Trophoblast cell (in vitro differentiated cells and primary cell): ENCODE measurements at regions not wholly inside any gene's neighbourhood (a gene's known extent, or its start where the extent isn't known, plus 50 kb on each side); places are given as distances from the start of the nearest gene placed in this dataset.

ENCODE experiments used
- DNase-seq, 2 donors: peaks; one replicate each; pipeline ENCODE4 v3.0.0-alpha.2; 2016
- H2AFZ ChIP-seq: 2 replicates; pipeline ENCODE4 v1.6.1; 2013; ENCODE audit warnings: low read length, moderate library complexity, mild to moderate bottlenecking; ENCODE audit not compliant: insufficient read depth, poor library complexity
- H2AK5ac ChIP-seq: 2 replicates; pipeline ENCODE4 v1.6.1; 2013; ENCODE audit warnings: mild to moderate bottlenecking, low read length
- H2BK120ac ChIP-seq: 2 replicates; pipeline ENCODE4 v1.6.1; 2013; ENCODE audit warnings: low read length, mild to moderate bottlenecking, moderate library complexity; ENCODE audit not compliant: insufficient read depth, poor library complexity
- H2BK12ac ChIP-seq: 2 replicates; pipeline ENCODE4 v1.6.1; 2013; ENCODE audit warnings: mild to moderate bottlenecking, low read length, moderate library complexity
- H2BK5ac ChIP-seq: 2 replicates; pipeline ENCODE4 v1.6.1; 2013; ENCODE audit warnings: low read length, low read depth, moderate library complexity, mild to moderate bottlenecking; ENCODE audit not compliant: poor library complexity
- H3K14ac ChIP-seq: 2 replicates; pipeline ENCODE4 v1.6.1; 2013; ENCODE audit warnings: mild to moderate bottlenecking, low read length
- H3K18ac ChIP-seq: 2 replicates; pipeline ENCODE4 v1.6.1; 2013; ENCODE audit warnings: mild to moderate bottlenecking, low read length
- H3K23ac ChIP-seq: 2 replicates; pipeline ENCODE4 v1.6.1; 2013; ENCODE audit warnings: low read length
- H3K27ac ChIP-seq: 2 replicates; pipeline ENCODE4 v1.5.1; 2013; ENCODE audit warnings: low read depth, mild to moderate bottlenecking, inconsistent platforms, low read length, moderate library complexity
- H3K27me3 ChIP-seq: 2 replicates; pipeline ENCODE4 v1.6.1; 2013; ENCODE audit warnings: inconsistent platforms, mild to moderate bottlenecking, low read length, moderate library complexity; ENCODE audit not compliant: insufficient read depth
- H3K36me3 ChIP-seq, 2 experiments: 1 replicate in 1 of 2; 2 replicates in 1 of 2; pipeline ENCODE4 v1.6.1; 2013; ENCODE audit warnings: low read length in 2 of 2, mild to moderate bottlenecking in 2 of 2, moderate library complexity in 1 of 2; ENCODE audit not compliant: insufficient read depth in 2 of 2, control insufficient read depth in 1 of 2
- H3K4ac ChIP-seq: 2 replicates; pipeline ENCODE4 v1.6.1; 2013; ENCODE audit warnings: low read depth, mild to moderate bottlenecking, low read length, moderate library complexity
- H3K4me1 ChIP-seq, 2 experiments: 1 replicate in 1 of 2; 2 replicates in 1 of 2; pipeline ENCODE4 v1.6.1; 2013; ENCODE audit warnings: low read length in 2 of 2, mild to moderate bottlenecking in 2 of 2, moderate library complexity in 1 of 2; ENCODE audit not compliant: insufficient read depth in 2 of 2, control insufficient read depth in 1 of 2
- H3K4me2 ChIP-seq: 2 replicates; pipeline ENCODE4 v1.6.1; 2013; ENCODE audit warnings: inconsistent platforms, mild to moderate bottlenecking, low read length, moderate library complexity
- H3K4me3 ChIP-seq: 2 replicates; pipeline ENCODE4 v1.5.1; 2013; ENCODE audit warnings: mild to moderate bottlenecking, low read depth, low read length, inconsistent platforms
- H3K79me1 ChIP-seq: one replicate; pipeline ENCODE4 v1.6.1; 2013; ENCODE audit warnings: low read length
- H3K79me2 ChIP-seq: 2 replicates; pipeline ENCODE4 v1.6.1; 2013; ENCODE audit warnings: low read length, mild to moderate bottlenecking; ENCODE audit not compliant: control insufficient read depth, insufficient read depth, poor library complexity
- H3K9ac ChIP-seq: 2 replicates; pipeline ENCODE4 v1.6.1; 2013; ENCODE audit warnings: mild to moderate bottlenecking, low read length
- H3K9me3 ChIP-seq: 2 replicates; pipeline ENCODE4 v1.6.1; 2013; ENCODE audit warnings: low read depth, mild to moderate bottlenecking, control low read depth, inconsistent platforms, low read length; ENCODE audit not compliant: insufficient read depth
- H4K12ac ChIP-seq: 2 replicates; pipeline ENCODE4 v1.6.1; 2013; ENCODE audit warnings: low read depth, mild to moderate bottlenecking, low read length, moderate library complexity
- H4K8ac ChIP-seq: 2 replicates; pipeline ENCODE4 v1.6.1; 2013; ENCODE audit warnings: low read depth, mild to moderate bottlenecking, low read length, moderate library complexity
- H4K91ac ChIP-seq: one replicate; pipeline ENCODE4 v1.6.1; 2013; ENCODE audit warnings: low read depth, mild to moderate bottlenecking, low read length, moderate library complexity
- WGBS: extraction: QIAGEN DNeasy Blood & Tissue Kit; methylation state at CpG from one replicate; pipeline ENCODE4 v1.1.7; 2013; ENCODE audit warnings: missing lambda C conversion rate; ENCODE audit not compliant: insufficient read length, insufficient coverage; ENCODE audit errors: extremely low coverage; 5-methylcytosine and 5-hydroxymethylcytosine counted together

DNA sequence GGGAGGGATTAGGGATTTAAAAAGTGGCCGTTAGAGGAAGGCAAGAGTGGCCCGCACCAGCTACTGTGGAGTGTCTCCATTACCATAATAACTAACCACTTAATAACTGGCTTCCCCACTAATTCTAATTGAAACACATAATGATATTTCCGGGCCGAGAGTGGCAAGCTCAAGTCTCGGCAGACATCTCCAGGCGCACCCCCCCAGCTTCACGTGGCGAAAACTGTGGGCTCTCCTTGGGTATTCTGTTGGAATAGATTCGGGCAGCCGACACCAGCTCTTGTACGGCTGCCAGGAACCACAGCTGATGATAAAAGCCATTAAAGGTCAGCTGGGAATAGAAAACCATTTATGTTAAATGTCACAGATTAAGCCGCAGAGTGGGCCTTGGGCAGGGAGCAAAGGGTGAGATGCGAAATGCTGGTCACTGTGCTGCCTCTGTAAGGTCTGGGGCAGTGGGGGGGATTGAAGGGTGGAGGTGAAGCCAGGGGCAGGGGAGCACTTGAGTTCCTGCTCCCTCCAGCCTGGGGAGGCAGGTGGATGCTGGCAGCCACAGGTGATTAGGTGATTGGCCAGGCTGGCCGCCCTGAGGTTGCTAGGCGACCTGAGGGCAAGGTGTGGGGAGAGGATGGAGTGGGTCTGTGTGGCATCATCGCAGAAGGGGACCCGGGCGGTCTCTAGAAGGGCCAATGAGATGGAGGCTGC lies 115.6 kb upstream of the SDK2 start:
- WGBS = no CpG with 5 or more reads among the region's 18 CpGs
- Histone ChIP-seq H3K23ac (no peak overlapping the region), H4K91ac (no peak overlapping the region), H2BK12ac (no peak overlapping the region), H3K27me3 (no peaks in the 10 kb centered on the region), H3K18ac (no peak overlapping the region), H3K79me2 (no peaks in the 10 kb centered on the region), H3K9ac (no peak overlapping the region), H3K4ac (no peak overlapping the region), H2AK5ac (no peak overlapping the region), H3K79me1 (no peaks in the 10 kb centered on the region), H2BK120ac (no peak overlapping the region), H3K9me3 (peaks cover 3% of the 10 kb centered on the region), H2BK5ac (no peak overlapping the region), H2AFZ (no peak overlapping the region), H4K12ac (no peak overlapping the region), H3K4me1 (no peaks in the 10 kb centered on the region), H3K14ac (no peak overlapping the region), H3K27ac (no peak overlapping the region), H4K8ac (no peak overlapping the region), H3K4me2 (no peak overlapping the region), H3K36me3 (no peaks in the 10 kb centered on the region), H3K4me3 (no peak overlapping the region)
- no peak for DNase-seq

DNA sequence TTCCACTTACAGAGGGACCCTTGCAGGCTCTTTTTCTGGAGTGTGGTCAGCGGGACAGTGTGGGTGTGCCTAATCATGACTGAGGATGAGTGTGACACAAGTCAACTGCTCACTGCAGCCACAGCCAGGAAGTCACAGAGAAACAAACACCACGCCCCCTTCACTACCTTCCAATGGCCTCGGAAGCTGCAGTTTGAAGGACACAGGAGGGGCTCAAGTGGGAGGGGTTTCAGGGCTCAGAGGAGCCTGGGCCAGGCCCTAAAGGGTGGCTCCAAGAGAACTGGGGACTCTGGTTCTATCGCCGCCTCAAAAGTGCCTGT lies 116.2 kb upstream of the SDK2 start:
- no peak overlapping the region for H3K18ac ChIP-seq
- H3K79me1 ChIP-seq = no peaks in the 10 kb centered on the region
- H2AFZ ChIP-seq = no peak overlapping the region
- no peak overlapping the region for H3K4me3 ChIP-seq
- H4K12ac ChIP-seq = no peak overlapping the region
- no peak overlapping the region for H3K9ac ChIP-seq
- H3K9me3 ChIP-seq = peaks cover 3% of the 10 kb centered on the region
- H3K4me2 ChIP-seq = no peak overlapping the region
- no peak overlapping the region for H3K27ac ChIP-seq
- no peak overlapping the region for H2BK5ac ChIP-seq
- no peak overlapping the region for H3K14ac ChIP-seq
- H2AK5ac ChIP-seq = no peak overlapping the region
- H4K8ac ChIP-seq = no peak overlapping the region
- no peak overlapping the region for H3K23ac ChIP-seq
- no peaks in the 10 kb centered on the region for H3K79me2 ChIP-seq
- H2BK120ac ChIP-seq = no peak overlapping the region
- no peak for DNase-seq
- WGBS = no CpG with 5 or more reads among the region's 5 CpGs
- no peaks in the 10 kb centered on the region for H3K4me1 ChIP-seq
- H3K36me3 ChIP-seq = no peaks in the 10 kb centered on the region
- no peak overlapping the region for H2BK12ac ChIP-seq
- no peaks in the 10 kb centered on the region for H3K27me3 ChIP-seq
- H3K4ac ChIP-seq = no peak overlapping the region
- no peak overlapping the region for H4K91ac ChIP-seq

DNA sequence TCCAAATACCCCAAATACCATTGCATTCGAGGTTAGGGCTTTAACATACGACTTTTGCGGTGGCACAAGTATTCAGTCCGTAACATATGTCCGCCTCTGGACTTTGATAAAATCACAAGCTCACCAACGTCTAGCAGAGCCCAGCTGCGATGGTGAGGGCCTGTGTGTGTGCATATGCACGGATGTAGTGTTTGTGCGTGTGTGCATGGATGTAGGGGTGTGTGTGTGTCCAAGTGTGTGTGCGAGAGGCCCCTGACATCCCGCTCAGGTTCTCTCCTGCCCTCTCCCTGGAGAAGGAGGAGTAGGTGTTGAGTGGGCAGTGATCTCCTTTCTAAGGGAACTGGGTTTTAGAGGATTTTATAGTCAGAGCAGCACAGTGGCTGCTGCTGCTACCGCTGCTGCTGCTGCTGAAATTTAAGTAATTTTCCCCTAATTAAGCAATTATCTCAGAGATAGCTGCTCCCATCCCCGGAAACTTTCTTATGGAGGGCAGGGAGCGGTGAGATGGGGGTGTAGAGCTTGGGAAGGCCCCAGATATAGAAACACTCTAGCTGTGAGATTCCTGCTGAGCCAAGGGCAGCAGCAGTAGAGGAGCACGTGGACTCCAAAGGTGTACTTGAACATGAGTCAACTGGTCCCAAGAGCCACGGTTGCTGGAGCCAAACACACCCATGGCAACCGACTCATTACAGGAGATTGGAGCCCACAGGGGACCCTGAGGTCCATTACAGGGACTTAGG lies 121.7 kb upstream of the SDK2 start:
- no peak overlapping the region for H2BK120ac ChIP-seq
- H2BK5ac ChIP-seq = no peak overlapping the region
- no peaks in the 10 kb centered on the region for H3K27me3 ChIP-seq
- H4K91ac ChIP-seq = no peak overlapping the region
- H3K9ac ChIP-seq = no peak overlapping the region
- H2BK12ac ChIP-seq = no peak overlapping the region
- no peaks in the 10 kb centered on the region for H3K79me1 ChIP-seq
- no peaks in the 10 kb centered on the region for H3K4me1 ChIP-seq
- no peak overlapping the region for H3K4ac ChIP-seq
- no peak overlapping the region for H2AK5ac ChIP-seq
- WGBS = no CpG with 5 or more reads among the region's 17 CpGs
- no peak overlapping the region for H3K27ac ChIP-seq
- no peak overlapping the region for H3K4me3 ChIP-seq
- H3K36me3 ChIP-seq = no peaks in the 10 kb centered on the region
- no peak for DNase-seq
- peaks cover 2% of the 10 kb centered on the region for H3K9me3 ChIP-seq
- no peak overlapping the region for H4K8ac ChIP-seq
- no peak overlapping the region for H2AFZ ChIP-seq
- H3K4me2 ChIP-seq = no peak overlapping the region
- no peak overlapping the region for H3K18ac ChIP-seq
- no peaks in the 10 kb centered on the region for H3K79me2 ChIP-seq
- no peak overlapping the region for H3K23ac ChIP-seq
- no peak overlapping the region for H3K14ac ChIP-seq
- no peak overlapping the region for H4K12ac ChIP-seq

DNA sequence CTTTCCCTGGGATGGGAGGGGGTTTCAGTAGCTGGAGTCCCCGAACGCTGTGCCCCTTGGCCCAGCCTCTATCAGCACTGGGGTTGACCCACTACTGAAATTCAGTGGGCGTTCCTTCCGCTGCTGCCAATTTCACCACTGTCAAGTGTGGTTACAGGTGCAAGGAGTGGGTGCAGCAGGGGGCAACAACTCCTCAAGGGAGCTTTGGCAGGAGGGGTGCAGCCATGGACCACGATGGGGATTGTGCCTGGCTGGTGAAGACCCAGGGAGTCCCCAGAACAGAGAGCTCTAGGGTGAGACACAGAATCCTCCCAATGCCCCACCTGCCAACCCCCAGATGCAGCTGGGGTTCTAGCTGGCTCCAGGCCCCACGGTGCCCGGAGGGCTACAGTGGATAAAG lies 123.5 kb upstream of the SDK2 start:
- Histone ChIP-seq H3K14ac (no peak overlapping the region), H3K4me1 (no peaks in the 10 kb centered on the region), H3K4me2 (no peak overlapping the region), H3K4ac (no peak overlapping the region), H3K18ac (no peak overlapping the region), H2AK5ac (no peak overlapping the region), H4K8ac (no peak overlapping the region), H2BK120ac (no peak overlapping the region), H3K9me3 (peaks cover 2% of the 10 kb centered on the region), H3K79me1 (no peaks in the 10 kb centered on the region), H2BK5ac (no peak overlapping the region), H3K27ac (no peak overlapping the region), H3K79me2 (no peaks in the 10 kb centered on the region), H3K23ac (no peak overlapping the region), H3K36me3 (no peaks in the 10 kb centered on the region), H4K12ac (no peak overlapping the region), H3K27me3 (no peaks in the 10 kb centered on the region), H4K91ac (no peak overlapping the region), H2BK12ac (no peak overlapping the region), H2AFZ (no peak overlapping the region), H3K4me3 (no peak overlapping the region), H3K9ac (no peak overlapping the region)
- no peak for DNase-seq
- no CpG with 5 or more reads among the region's 7 CpGs for whole genome bisulfite sequencing
